Tongue (tissue), 1 donor: ENCODE measurements at regions not wholly inside any gene's neighbourhood (a gene's known extent, or its start where the extent isn't known, plus 50 kb on each side); places are given as distances from the start of the nearest gene placed in this dataset.
A peak's percentile ranks its signal among the peaks of the same experiment; 100 is the strongest.
"Not testable (repeated sequence)": the region's sequence is repeated elsewhere in the genome, so short reads cannot be mapped to it uniquely, and the experiment has no call there.

Experiments used
- DNase-seq: peaks from one replicate; pipeline ENCODE4 v3.0.0-alpha.2; 2015

DNA sequence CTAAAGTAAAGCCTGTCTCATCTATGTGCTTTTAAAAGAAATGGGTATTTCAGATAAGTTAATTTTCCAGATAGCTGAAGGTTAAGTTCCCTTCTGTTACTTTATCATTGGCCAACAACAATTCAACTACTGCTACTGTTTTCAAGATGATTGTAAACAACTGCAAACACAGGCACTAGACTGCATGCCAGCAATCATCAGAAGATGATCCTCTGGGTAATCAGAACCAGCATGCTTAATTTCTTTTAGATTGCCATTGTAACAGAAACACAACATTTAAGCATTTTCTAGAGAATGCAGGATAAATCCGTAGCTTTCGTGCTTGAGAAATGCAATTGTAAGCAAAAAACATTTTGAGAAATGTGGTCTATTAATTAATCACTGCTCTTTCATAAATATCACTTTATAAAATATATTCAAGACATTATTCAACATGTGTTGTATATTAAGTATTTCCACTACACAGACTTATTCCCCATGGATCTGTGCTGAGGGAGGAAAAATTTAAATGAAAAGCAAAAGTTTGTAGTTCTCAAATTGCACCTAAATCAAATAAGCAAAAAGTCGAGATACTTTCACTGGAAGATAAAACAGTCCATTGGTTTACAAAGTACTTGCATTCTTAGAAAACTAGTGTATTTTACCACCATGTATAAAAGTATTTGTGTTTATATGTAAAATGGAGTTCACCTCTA lies 133.7 kb downstream of the ATL2 start:
- DNase-seq = no peak

DNA sequence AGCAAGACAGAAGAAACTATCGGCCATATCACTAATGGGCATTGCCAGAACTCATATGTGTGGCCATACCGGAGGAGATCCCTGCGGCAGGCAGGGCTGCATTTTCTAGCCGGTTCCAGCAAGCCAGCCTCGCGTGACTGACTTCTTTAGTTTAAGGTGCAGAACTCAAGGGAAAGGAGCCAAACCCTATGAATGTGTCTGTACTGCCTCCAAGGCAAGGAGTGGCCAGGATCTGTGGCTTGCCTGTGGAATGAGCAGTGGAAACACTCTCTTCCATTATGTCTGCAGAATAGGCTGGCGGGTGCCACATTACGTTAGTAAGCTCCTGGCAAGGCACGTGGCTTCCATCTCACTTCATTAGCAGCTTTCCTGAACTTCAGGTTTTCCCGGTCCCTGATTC lies 137.6 kb downstream of the ATL2 start:
- DNase-seq = peak; percentile 16

DNA sequence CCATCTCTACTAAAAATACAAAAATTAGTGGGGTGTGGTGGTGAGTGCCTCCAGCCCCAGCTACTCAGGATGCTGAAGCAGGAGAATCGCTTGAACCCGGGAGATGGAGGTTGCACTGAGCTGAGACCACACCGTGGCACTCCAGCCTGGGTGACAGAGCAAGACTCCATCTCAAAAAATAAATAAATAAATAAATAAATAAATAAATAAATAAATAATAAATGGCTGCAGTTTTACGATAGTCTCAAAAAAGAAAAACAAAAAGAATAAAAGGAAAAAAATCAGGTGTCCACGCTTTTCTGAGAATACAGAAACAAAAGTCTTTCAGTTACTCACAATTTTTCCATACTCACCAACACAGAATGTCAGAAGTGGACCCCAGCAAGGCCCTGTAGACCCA lies 138.4 kb downstream of the ATL2 start:
- not testable (repeated sequence) for DNase-seq

DNA sequence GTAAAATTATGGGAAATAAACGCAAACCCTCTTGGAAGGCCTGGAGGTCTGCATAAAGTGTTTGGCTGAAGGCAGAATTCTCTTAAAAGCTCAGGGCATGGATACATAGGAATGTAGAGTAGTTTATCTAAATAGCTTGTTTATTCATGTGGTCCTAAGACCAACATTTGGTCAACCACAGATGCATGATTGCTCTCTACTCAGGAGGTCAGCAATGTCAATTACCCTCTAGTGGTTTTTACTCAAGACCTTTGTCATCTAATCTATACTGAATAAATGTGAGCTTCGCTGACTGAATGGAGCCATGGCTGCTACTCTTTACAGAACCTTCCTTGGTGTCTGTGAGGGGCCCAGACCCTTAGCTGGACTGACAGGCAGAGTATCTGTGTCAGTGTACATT lies 139.8 kb downstream of the ATL2 start:
- DNase-seq = no peak

DNA sequence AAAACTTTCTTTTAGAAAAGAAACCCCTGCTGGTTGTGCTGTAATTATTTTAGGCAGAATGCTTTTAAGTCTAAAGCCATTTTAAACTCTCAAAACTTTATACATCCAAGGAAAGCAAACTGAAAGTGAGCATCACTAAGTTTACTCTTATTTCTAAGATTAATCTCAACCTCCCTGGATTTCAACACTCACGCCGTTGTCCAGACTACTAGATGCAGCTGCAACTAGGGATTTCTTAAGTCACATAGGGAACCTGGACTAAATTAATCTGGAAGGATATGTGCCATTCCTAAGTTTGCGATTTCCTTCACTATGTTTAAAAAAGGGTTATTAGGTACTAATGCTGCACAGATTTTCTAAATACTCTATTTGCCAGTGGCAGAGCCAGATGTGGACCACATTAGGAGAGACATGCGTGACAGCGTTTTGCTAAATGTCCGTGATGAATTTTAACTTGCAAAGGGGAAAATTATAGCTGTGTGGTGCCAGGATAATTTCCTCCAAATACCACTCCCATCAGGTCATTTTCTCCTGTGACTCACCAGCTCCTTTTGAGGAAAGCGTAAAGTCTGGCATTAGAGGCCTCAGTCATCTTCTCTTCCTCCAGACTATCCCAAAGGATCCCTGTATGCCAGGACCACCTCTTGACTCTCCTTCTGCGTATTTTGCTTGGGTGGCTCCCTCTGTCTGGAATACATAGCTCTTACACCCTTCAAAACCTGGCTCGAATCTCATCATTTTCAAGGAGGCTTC lies 143.7 kb downstream of the ATL2 start:
- peak; percentile 68 for DNase-seq

DNA sequence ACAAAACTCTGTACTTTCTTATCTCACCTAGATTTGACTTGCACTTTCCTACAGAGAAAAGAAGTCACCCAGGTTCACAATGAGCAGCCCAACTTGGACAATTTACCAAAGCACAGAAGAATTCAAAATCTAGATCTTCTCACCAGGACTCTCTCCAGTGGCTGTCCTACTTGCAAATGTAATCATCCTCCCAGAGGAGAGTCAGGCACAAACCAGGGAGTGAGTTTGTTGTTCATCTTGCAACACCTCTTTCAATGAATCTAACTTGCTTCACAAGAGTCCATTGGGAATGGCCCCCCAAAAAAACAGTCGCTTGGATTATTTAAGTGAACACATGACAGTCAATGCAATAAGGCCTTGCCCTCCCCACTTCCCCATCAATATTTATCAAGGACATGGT lies 144.6 kb downstream of the ATL2 start:
- no peak for DNase-seq

DNA sequence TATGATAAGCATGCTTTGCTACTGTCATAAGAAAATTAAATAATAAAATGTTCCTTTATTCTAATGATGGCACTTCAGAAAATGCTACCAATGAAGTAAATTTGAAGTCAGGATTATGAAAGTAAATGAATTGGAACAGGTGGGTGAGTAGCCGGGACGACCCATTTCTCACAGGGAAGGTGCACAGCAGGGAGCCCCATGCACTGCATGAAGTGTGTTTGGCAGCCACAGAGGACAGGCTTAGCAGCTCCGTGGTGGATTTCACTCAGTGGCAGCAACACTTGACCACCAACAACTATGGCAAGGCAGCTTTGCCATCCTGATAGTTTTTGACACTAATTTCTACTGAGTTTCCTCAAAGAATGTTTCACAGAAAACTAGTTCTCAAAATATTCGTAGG lies 146.3 kb downstream of the ATL2 start:
- DNase-seq = no peak

DNA sequence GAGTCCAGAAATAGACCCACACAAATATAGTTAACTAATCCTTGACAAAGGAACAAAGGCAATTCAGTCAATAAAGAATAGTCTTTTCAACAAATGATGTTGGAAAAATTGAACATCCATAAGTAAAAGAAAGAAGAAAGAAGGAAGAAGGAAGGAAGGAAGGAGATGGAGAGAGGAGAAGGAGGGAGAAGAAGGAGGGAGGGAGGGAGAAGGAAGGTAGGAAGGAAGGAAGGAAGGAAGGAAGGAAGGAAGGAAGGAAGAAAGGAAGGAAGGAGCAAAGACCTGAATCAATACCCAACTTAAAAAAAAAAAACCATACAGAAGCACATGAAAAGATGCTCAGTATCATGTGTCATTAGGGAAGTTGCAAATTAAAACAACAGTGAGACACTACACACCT lies 148.3 kb downstream of the ATL2 start:
- DNase-seq = no peak

DNA sequence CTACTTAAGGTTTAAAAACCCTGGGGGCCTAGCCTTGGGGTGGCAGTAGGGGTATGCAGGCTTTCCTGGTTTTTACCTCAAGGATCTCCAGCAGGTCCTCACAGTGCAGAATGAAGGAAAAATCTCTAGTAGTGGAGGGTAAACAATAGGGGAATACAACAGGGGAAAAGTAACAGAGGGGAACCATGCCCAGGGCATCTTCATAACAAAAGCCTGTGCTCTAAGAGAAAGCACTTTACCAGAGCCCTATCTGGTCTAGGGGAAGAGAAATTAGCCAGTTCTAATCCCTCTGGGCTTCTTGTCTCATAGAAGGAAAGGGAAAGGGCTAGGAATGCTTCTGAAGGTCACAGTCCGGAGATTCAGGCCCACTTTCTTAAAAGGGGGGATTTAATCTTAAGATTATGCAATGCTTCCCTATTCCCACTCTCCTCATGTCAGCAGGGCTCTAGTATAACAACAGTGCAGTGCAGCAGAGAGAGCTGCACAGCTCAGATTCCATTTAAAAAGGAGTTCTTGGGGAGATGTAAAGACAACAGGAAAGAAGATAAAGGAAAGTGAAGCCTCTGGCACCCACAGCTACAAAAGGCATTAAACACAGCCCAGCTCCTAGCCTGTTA lies 149.0 kb upstream of the CYP1B1 start:
- no peak for DNase-seq

DNA sequence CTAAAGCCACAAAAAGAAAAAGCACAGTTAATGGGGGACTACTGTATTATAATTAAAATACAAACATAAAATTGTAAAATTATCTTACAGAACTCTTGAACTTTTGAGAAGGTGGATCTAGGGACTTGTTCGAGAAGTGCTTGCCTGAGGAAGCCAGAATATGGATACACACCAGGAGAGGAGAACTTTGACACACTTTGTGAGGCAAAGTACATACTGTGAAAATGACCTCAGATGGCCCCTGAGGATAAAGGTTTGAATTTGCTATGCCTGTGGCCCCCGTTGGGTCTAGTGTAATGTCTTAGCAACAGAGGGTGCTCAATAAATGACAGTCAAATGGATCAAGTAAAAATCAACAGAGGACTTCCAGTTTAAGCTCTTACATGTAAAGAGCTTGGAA lies 148.2 kb upstream of the CYP1B1 start:
- DNase-seq = no peak

DNA sequence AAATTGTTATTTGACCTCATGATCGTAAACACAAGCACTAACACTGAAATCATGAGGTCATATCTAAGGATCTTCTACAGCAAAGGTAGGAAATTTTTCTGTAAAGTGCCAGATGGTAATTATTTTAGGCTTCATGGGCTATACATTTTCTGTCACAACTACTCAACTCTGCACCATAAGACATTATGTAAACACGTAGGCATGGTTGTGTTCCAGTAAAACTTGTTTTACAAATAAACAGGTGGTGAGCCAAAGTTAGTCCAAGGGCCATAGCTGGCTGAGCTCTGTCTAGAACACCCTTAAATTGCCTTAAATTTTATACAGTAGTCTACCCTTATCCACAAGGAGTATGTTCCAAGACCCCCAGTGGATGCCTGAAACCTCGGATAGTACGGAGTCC lies 147.3 kb upstream of the CYP1B1 start:
- no peak for DNase-seq

DNA sequence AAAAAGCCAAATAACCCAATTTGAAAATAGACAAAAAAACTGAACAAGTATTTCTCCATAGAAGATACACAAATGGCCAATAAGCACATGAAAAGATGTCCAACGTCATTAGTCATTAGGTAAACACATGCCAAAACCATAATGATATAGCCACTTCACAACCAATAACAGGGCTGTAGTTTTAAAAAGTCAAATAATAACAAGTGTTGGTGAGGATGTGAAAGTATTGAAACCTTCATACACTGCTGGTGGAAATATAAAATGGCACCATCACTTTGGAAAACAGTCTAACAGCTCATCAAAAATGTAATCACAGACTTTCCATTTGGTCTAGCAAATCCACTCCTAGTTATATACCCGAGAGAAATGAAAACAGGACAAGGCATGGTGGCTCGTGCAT lies 144.2 kb upstream of the CYP1B1 start:
- DNase-seq = no peak

DNA sequence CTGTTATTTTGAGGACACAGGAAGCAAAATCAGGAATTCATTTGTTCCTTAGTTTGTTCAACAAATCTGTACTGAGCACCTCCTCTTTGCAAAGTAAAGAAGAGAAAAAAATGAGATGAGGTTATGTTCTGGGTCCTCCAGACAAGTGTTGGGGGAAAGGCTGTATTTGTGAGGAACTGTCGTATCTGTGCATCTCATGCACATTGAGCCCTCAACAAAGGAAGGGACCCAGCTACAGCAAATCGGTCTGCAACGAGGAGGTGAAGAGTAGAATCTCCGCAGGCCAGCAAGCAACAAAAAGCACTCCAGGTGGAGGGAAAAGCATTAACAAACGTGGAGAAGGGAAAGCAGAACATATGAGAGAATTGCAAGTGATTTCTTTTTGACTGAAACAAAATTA lies 143.0 kb upstream of the CYP1B1 start:
- no peak for DNase-seq

DNA sequence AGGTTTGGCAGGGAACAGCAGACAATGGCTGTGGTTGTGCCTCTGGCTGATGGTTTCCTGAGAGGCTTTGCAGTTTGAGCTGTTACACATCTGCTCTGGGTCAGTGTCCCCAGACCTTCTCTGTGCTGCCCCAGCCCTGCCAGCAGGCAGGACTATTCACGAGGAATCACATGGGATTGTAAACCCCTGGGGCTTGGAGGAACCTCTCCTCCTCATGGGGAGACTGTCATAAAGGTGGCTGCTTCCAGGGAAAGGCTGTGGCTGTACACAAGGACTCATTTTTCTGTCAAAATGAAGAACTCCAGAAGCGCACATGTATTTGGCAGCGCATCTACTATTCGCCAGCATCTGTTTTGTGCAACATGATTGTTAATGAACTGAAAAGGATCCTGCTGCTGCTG lies 142.6 kb upstream of the CYP1B1 start:
- peak; percentile 85 for DNase-seq

DNA sequence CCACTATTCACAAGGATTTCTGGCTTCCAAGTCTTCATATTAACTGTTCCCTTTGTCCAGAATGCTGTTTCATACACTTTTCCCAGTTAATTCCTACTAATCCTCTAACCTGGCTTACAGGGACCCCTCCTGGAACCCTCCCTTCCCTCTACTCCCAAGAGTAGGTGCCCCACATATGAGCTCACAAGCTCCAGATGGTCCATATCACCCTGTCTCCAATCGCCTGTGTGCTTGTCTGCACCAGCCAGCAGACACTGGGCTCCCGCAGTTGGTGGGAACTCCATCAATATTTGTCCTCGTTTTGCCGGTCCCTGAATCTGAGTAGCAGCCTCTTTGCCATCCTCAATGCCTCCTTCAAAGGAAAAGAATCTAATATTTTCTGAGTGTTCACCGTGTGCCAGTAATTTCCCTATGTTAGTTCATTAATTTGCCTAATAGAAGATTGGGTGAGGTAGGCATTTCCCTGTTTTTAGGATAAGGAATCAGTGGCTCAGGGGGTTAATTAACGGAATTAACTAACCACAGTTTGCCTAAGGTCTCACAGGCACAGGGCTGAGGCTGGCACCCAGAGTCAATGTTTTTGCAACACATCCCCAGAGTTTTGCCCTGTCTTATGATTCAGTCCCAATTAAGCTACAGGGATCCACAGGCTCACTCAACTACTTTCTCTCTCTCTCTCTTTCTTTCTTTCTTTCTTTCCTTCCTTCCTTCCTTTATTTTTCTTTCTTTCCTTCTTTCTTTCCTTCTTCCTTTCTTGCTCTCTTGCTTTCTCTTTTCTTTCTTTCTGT lies 141.6 kb upstream of the CYP1B1 start:
- no peak for DNase-seq

DNA sequence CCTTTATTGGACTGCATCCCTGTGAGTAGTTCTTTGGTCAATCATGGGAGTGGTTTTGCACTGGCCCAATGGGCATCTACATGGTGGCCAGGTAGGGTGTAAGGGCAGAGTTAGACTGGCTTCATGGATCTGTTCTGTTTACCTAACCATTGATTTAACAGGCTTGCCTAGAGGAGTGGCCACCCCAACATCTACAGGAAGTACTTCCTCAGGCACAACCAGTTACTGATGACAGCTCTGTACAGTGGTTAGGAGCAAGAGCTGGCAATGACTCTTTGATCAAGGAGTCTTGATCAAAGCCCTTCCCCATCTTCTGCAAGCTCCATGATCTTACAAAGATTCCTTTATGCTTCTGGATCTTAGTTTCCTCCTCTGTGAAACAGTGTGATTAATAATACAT lies 140.9 kb upstream of the CYP1B1 start:
- no peak for DNase-seq

DNA sequence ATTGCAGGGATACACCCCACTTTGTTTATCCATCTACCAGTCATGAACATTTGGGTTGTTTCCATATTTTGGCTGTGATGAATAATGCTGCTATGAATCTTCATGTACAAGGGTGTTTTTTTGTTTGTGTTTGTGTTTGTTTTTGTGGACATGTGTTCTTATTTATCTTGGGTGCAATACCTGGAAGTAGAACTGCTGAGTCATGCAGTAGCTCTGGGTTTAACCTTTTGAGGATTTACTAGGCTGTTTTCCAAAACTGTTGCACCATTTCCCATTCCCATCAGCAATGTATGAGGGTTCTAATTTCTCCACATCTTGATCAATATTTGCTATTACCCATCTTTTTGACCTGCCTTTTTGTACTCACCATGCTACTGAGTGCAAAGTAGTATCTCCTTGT lies 140.0 kb upstream of the CYP1B1 start:
- no peak for DNase-seq

DNA sequence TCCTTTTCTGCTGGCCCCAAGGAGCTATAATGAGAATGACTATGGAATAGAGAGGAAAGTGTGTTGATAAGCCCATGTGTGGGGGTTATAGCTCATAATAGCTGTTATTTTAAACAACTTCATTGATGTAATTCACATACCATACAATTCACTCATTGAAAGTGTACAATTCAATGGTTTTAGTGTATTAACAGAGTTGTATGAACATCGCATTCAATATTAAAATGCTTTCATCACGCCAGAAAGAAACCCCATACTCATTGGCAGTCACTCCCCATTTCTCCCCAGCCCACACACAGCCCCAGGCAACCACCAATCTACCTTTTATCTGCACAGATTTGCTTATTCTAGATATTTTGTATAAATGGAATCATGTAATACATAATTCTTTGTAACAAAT lies 139.6 kb upstream of the CYP1B1 start:
- no peak for DNase-seq

DNA sequence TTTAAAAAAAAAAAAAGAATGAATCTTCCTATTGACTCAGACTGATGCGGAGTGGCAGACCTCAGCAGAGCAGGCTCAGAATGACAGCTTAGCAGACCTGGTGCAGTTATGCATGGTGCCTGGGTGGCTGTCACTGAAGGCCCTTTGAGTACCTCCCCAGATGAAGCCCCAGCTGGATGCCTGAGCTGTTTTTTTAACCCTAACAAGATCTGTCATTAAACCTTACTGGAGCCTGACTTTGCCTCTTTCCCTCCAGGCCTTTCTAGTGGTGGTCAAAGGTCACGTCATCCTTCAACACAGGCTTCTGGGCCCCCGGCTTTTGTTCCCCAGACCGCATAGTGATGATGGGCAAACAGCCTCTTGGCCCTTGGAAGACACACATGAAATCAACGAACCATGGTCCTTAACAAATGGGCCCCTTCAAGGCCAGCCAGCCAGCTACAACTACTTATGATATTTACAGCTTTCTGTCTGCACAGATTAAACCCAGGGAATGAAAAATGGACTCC lies 138.3 kb upstream of the CYP1B1 start:
- peak; percentile 20 for DNase-seq

DNA sequence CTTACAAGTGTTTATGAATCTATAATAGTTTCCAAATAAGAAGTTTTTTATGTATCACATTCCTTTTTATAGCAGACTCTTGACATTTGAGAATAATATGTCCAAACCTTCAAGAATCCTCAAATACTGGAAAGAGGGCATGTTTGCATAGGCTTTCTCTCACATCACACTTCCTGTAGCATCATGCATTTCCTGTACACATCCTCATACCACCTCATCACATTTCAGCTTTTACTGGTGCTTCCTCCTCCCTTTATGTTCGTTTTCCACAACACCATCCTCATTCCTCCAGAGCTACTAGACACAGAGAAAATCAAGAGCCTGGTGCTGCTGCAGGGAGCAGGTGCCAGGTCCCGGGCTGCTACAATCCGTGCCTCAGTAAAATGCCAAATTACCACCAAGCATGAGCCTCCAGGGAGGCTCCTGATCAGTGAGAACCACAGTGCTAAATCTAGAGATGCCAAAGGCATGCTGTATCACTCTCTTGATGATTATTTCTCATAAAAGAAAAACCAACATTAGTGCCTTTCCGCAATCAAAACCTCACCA lies 137.7 kb upstream of the CYP1B1 start:
- no peak for DNase-seq

DNA sequence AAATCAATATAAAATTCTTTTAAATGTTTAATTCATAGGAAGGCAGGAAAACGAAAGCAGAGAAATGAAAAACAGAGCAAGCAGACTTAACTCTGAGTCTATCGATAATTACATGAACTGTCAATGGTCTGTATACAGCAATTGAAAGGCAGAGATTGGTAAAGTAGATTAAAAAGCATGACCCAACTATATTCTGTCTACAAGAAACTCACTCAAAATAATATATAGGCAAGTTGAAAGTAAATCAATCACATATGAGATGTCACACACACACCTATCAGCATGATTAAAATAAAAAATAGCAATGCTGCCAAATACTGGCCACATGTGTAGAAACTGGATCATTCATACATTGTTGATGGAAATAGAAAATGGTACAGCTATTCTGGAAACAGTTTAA lies 136.4 kb upstream of the CYP1B1 start:
- no peak for DNase-seq

DNA sequence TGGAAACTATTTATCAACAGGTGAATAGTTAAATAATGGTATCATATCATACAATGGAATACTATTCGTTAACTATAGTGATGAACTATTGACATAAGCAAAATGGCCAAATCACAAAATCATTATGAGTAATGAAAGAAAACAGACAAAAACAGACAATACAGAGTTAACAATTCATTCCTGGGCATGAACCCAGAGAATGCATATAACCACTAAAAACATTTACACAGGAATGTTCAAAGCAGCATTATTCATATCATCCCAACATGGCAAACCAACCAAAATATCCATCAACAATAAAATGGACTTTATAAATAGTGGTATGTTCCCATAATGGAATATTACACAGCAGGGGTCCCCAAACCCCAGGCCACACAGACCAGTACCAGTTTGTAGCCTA lies 131.2 kb upstream of the CYP1B1 start:
- DNase-seq = no peak

DNA sequence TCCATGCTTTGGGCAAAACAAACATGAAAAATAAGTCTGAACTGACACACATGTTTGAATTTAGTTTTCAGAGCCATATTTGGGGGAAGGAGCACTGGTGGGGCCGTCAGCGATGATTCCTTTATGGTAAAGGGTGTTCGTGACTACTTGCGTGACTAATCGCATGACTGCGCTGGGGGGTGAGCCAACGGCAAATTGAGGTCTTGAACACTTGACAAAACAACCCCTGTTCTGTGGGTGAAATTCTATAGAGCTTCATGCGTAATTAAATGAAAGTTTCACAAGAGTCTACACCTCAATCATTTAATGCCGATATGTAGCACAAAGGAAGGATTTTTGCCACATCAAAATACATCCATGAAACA lies 127.5 kb upstream of the CYP1B1 start:
- DNase-seq = no peak
